ENCODE measurements at regions not wholly inside any gene's neighbourhood (a gene's known extent, or its start where the extent isn't known, plus 50 kb on each side); places are given as distances from the start of the nearest gene placed in this dataset.

DNA sequence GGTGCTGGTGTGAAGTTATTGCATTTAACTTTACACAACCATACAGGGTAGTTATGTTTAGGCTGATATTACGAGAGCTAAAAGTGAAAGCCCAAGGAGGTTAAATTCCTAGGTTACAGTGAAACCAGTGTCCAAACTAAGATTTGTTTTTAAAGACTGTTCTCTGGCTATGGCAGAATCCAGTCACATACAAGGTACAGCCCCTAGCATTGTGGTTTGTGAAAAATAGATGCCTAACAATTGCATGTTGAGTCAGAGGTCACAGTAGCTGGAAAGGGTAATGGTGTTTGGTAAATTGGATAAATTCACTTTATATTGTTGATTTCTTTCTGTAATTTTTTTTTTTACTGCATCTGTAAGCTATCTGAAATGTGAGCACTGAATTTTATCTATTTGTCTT lies 614.6 kb upstream of the TBL1XR1 start:
- TF ChIP-seq, protein P1, sequence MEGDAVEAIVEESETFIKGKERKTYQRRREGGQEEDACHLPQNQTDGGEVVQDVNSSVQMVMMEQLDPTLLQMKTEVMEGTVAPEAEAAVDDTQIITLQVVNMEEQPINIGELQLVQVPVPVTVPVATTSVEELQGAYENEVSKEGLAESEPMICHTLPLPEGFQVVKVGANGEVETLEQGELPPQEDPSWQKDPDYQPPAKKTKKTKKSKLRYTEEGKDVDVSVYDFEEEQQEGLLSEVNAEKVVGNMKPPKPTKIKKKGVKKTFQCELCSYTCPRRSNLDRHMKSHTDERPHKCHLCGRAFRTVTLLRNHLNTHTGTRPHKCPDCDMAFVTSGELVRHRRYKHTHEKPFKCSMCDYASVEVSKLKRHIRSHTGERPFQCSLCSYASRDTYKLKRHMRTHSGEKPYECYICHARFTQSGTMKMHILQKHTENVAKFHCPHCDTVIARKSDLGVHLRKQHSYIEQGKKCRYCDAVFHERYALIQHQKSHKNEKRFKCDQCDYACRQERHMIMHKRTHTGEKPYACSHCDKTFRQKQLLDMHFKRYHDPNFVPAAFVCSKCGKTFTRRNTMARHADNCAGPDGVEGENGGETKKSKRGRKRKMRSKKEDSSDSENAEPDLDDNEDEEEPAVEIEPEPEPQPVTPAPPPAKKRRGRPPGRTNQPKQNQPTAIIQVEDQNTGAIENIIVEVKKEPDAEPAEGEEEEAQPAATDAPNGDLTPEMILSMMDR (IDR thresholded peaks at IDR 0.05) = no peak
- TF ChIP-seq POLR2A (IDR thresholded peaks at IDR 0.05) = no peak

All from thyroid gland (tissue), 4 donors.